K562 (cell line): ENCODE measurements at regions not wholly inside any gene's neighbourhood (a gene's known extent, or its start where the extent isn't known, plus 50 kb on each side); places are given as distances from the start of the nearest gene placed in this dataset.

Source experiments
- ARID1B ChIP-seq: fragments of 450-650 bp; IDR thresholded peaks from 2 replicates; pipeline ENCODE4 v1.6.1; 2016; ENCODE audit warnings: antibody characterized with exemption, mild to moderate bottlenecking, inconsistent platforms
- E2F5 ChIP-seq: sonication (generic); formaldehyde crosslinking; IDR thresholded peaks from 2 replicates; pipeline ENCODE4 v1.8.0; 2022; ENCODE audit warnings: mild to moderate bottlenecking, missing genetic modification reagents
- FOSL1 ChIP-seq: fragments of 200-800 bp; sonication (Bioruptor generic); conservative IDR thresholded peaks from 2 replicates; pipeline ENCODE4 v1.6.1; 2016; ENCODE audit warnings: missing genetic modification characterization, missing compliant biosample characterization
- FOXA1 ChIP-seq: fragments of 450-650 bp; IDR thresholded peaks from 2 replicates; pipeline ENCODE4 v1.6.1; 2016; ENCODE audit warnings: mild to moderate bottlenecking, borderline replicate concordance
- FOXP1 ChIP-seq: sonication (generic); formaldehyde crosslinking; IDR thresholded peaks from 2 replicates; pipeline ENCODE4 v1.8.0; 2022; ENCODE audit warnings: mild to moderate bottlenecking, missing genetic modification reagents
- HDAC1 ChIP-seq, 2 experiments: fragments of 450-650 bp; IDR thresholded peaks; 2 replicates each; pipeline ENCODE4 v1.6.1; 2016 to 2017; ENCODE audit warnings: inconsistent platforms in 1 of 2, mild to moderate bottlenecking in 1 of 2, moderate library complexity in 1 of 2
- LEF1 ChIP-seq: fragments of 450-650 bp; IDR thresholded peaks from 2 replicates; pipeline ENCODE4 v1.6.1; 2016; ENCODE audit warnings: mild to moderate bottlenecking
- MEIS2 ChIP-seq: fragments of 450-650 bp; IDR thresholded peaks from 2 replicates; pipeline ENCODE4 v1.6.1; 2014; ENCODE audit warnings: mild to moderate bottlenecking; ENCODE audit not compliant: partially characterized antibody
- PATZ1 ChIP-seq: fragments of 250-450 bp; sonication (Bioruptor Pico); IDR thresholded peaks from 2 replicates; pipeline ENCODE4 v1.5.0; 2020; ENCODE audit warnings: mild to moderate bottlenecking, borderline replicate concordance
- PRMT5 ChIP-seq: sonication (generic); formaldehyde crosslinking; IDR thresholded peaks from 2 replicates; pipeline ENCODE4 v1.5.0; 2020; ENCODE audit warnings: missing genetic modification reagents
- SMARCA5 ChIP-seq: fragments of 450-650 bp; IDR thresholded peaks from 2 replicates; pipeline ENCODE4 v1.6.1; 2016
- ZBTB11 ChIP-seq, 3 experiments: fragments of 200-800 bp in 1 of 3; fragments of 250-450 bp in 1 of 3; fragments of 450-650 bp in 1 of 3; sonication (Bioruptor Pico) in 1 of 3; sonication (Bioruptor generic) in 1 of 3; formaldehyde crosslinking in 1 of 3; IDR thresholded peaks; 2 replicates each; pipeline versions ENCODE4 v1.6.1 to v1.8.0; 2016 to 2022; ENCODE audit warnings: mild to moderate bottlenecking in 2 of 3, missing genetic modification characterization in 2 of 3, missing compliant biosample characterization in 1 of 3, moderate library complexity in 1 of 3
- ZNF24 ChIP-seq: fragments of 450-650 bp; IDR thresholded peaks from 2 replicates; pipeline ENCODE4 v1.6.1; 2016
- ZNF318 ChIP-seq, 2 experiments: fragments of 450-650 bp; IDR thresholded peaks; 2 replicates each; pipeline ENCODE4 v1.6.1; 2016; ENCODE audit warnings: mild to moderate bottlenecking in 2 of 2, borderline replicate concordance in 1 of 2, low read depth in 1 of 2, moderate library complexity in 1 of 2

- TF ChIP-seq ZNF318 (IDR thresholded peaks at IDR 0.05; ENCODE audit: borderline replicate concordance in 1 of 2, low read depth in 1 of 2) (no peak), PATZ1 (CRISPR knock-in tag) (no peak), FOSL1 (tag) (no peak), ARID1B (peak; percentile 79), SMARCA5 (no peak), FOXA1 (peak; percentile 20; the same call in 1 of the 2 replicates), ZBTB11 (CRISPR knock-in tag; IDR thresholded peaks at IDR 0.05) (no peak), E2F5 (CRISPR knock-in tag) (no peak), PRMT5 (CRISPR knock-in tag) (no peak), LEF1 (peak; percentile 25; the same call in 1 of the 2 replicates), MEIS2 (peak; percentile 53), HDAC1 (IDR thresholded peaks at IDR 0.05) (peak in 1 of 2 experiments; percentile 34; a peak in 1 of 4 replicates), FOXP1 (no peak), ZNF24 (no peak)
Observed at GRCh38 chr13:50334944-50335343, 319.7 kb downstream of the KCNRG start (continued).
